ENCODE measurements at regions not wholly inside any gene's neighbourhood (a gene's known extent, or its start where the extent isn't known, plus 50 kb on each side); places are given as distances from the start of the nearest gene placed in this dataset.

DNA sequence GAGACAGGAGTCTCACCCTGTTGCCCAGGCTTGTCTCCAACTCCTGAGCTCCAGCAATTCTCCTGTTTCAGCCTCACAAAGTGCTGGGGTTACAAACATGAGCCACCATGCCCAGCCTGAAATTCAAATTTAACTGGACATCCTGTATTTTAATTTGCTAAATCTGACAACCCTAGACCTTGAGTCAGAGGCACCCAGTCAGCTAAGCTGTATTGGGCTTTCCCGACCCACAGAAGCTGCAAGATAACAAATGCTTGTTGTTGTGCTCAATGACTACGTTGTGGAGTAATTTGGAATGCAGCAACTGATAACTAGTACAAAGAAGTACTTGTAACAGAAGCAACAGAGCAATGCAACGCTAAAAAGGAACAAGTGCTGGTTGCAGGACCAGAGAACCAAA lies 533.1 kb downstream of the NTRK2 start:
- ChIA-PET POLR2A (no interaction called here), CTCF (ENCODE audit: unreplicated experiment) (no interaction called here)
- intact Hi-C loops (cut with micrococcal nuclease; ENCODE audit: unreplicated experiment), result no loop called here
- Histone ChIP-seq H3K36me3 (ENCODE audit: insufficient read depth, low read length) (no peaks in the 10 kb centered on the region), H3K4me3 (ENCODE audit: low read depth, low read length, poor library complexity, severe bottlenecking) (no peak overlapping the region), H2AFZ (ENCODE audit: low read length) (no peak overlapping the region), H3K27ac (ENCODE audit: low read depth, low read length, poor library complexity, severe bottlenecking) (no peak overlapping the region), H3K4me1 (ENCODE audit: insufficient read depth, low read length, poor library complexity, severe bottlenecking) (no peaks in the 10 kb centered on the region), H3K79me2 (ENCODE audit: insufficient read depth, low read depth, low read length) (no peaks in the 10 kb centered on the region), H3K4me2 (ENCODE audit: low read length) (no peak overlapping the region), H3K9me2 (ENCODE audit: insufficient read depth, low read length) (no peaks in the 10 kb centered on the region), H4K20me1 (ENCODE audit: insufficient read depth, low read length) (no peaks in the 10 kb centered on the region), H3K9me3 (ENCODE audit: low read length) (no peaks in the 10 kb centered on the region)
- no TSS peak for BruUV-seq (replicated peaks)
- TF ChIP-seq, protein P1, sequence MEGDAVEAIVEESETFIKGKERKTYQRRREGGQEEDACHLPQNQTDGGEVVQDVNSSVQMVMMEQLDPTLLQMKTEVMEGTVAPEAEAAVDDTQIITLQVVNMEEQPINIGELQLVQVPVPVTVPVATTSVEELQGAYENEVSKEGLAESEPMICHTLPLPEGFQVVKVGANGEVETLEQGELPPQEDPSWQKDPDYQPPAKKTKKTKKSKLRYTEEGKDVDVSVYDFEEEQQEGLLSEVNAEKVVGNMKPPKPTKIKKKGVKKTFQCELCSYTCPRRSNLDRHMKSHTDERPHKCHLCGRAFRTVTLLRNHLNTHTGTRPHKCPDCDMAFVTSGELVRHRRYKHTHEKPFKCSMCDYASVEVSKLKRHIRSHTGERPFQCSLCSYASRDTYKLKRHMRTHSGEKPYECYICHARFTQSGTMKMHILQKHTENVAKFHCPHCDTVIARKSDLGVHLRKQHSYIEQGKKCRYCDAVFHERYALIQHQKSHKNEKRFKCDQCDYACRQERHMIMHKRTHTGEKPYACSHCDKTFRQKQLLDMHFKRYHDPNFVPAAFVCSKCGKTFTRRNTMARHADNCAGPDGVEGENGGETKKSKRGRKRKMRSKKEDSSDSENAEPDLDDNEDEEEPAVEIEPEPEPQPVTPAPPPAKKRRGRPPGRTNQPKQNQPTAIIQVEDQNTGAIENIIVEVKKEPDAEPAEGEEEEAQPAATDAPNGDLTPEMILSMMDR (conservative IDR thresholded peaks at IDR 0.05; ENCODE audit: low read length), result no peak
- TF ChIP-seq EZH2phosphoT487 (IDR thresholded peaks at IDR 0.05; ENCODE audit: borderline replicate concordance, low read depth, low read length), result no peak
- DNase-seq (ENCODE audit: low spot score), result no peak

DNA sequence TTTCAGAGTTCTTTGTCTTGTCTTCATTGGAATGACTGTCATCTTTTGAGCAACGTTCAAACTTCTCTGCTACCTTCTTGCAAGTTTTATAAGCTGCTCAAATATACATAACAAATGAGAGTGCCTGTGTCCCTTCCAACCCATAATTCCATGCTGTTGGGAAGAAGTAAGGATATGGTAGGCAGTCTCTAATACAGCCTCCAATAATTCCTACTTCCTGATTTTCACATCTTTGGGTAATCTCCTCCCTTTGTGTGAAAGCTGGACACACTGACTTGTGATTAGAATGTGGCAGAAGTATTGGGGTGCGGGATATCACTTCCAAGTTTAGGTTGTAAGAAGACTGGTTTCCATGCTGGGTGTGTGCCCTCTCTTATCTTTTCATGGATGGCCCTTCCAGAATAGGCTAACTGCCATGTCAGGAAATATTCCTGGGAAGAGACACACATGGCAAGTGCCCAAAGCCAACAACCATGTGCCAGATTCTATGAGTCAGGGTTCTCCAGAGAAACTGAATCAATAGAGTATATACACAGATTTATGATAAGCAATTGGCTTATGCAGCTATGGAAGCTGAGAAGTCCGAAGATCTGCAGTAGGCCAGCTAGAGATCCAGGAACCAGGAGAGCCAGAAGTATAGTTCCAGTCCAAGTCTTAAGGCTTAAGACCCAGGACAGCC lies 531.3 kb downstream of the NTRK2 start:
- Histone ChIP-seq H3K27ac (ENCODE audit: low read depth, low read length, poor library complexity, severe bottlenecking) (no peak overlapping the region), H3K4me1 (ENCODE audit: insufficient read depth, low read length, poor library complexity, severe bottlenecking) (no peaks in the 10 kb centered on the region), H3K9me2 (ENCODE audit: insufficient read depth, low read length) (no peaks in the 10 kb centered on the region), H3K4me3 (ENCODE audit: low read depth, low read length, poor library complexity, severe bottlenecking) (no peak overlapping the region), H3K36me3 (ENCODE audit: insufficient read depth, low read length) (no peaks in the 10 kb centered on the region), H4K20me1 (ENCODE audit: insufficient read depth, low read length) (no peaks in the 10 kb centered on the region), H2AFZ (ENCODE audit: low read length) (no peak overlapping the region), H3K9me3 (ENCODE audit: low read length) (no peaks in the 10 kb centered on the region), H3K79me2 (ENCODE audit: insufficient read depth, low read depth, low read length) (no peaks in the 10 kb centered on the region), H3K4me2 (ENCODE audit: low read length) (no peak overlapping the region)
- no TSS peak for BruUV-seq (replicated peaks)
- intact Hi-C loops (cut with micrococcal nuclease; ENCODE audit: unreplicated experiment), result no loop called here
- TF ChIP-seq, protein P1 (conservative IDR thresholded peaks at IDR 0.05; ENCODE audit: low read length), result no peak
- TF ChIP-seq EZH2phosphoT487 (IDR thresholded peaks at IDR 0.05; ENCODE audit: borderline replicate concordance, low read depth, low read length), result no peak
- ChIA-PET CTCF (ENCODE audit: unreplicated experiment) (no interaction called here), POLR2A (interaction anchor here (0.5 kb wide), 1 partner anchor 391 kb away, joined by 3 read pairs; no protein-coding TSS in a partner anchor)
- no peak for DNase-seq (ENCODE audit: low spot score)

DNA sequence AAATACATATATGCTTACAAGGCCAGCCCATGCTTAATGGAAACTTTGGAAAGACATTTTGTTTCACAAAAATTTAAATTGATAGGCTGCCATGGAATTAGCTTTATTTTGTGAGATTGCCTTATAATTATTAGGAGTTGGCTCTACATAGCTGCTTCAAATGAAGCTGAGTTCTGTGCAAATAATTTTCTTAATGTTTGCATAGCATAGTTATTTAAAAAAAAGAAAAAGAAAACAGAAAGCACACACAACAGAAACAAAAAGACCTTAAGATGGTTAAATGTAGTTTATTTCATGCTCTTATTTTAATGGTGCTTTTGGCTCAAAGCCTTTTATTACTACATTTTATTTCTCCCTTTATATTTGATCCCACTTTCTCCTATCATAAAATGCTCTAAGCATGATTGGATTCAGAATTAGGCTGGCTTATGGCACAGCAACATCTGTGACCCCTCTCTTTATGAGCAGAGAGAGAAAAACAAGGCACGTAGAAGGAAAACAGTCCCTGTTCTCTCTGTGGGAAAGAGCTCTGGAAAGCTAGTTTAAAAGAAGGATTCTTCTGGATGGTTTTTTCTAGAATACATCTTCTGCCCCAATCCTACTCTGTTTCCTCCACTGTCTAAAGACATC lies 530.5 kb downstream of the NTRK2 start:
- Histone ChIP-seq H3K9me2 (ENCODE audit: insufficient read depth, low read length) (no peaks in the 10 kb centered on the region), H3K4me1 (ENCODE audit: insufficient read depth, low read length, poor library complexity, severe bottlenecking) (no peaks in the 10 kb centered on the region), H2AFZ (ENCODE audit: low read length) (no peak overlapping the region), H4K20me1 (ENCODE audit: insufficient read depth, low read length) (no peaks in the 10 kb centered on the region), H3K79me2 (ENCODE audit: insufficient read depth, low read depth, low read length) (no peaks in the 10 kb centered on the region), H3K4me3 (ENCODE audit: low read depth, low read length, poor library complexity, severe bottlenecking) (no peak overlapping the region), H3K4me2 (ENCODE audit: low read length) (no peak overlapping the region), H3K27ac (ENCODE audit: low read depth, low read length, poor library complexity, severe bottlenecking) (no peak overlapping the region), H3K9me3 (ENCODE audit: low read length) (no peaks in the 10 kb centered on the region), H3K36me3 (ENCODE audit: insufficient read depth, low read length) (no peaks in the 10 kb centered on the region)
- TF ChIP-seq, protein P1 (conservative IDR thresholded peaks at IDR 0.05; ENCODE audit: low read length), result no peak
- no peak for TF ChIP-seq EZH2phosphoT487 (IDR thresholded peaks at IDR 0.05; ENCODE audit: borderline replicate concordance, low read depth, low read length)
- ChIA-PET CTCF (ENCODE audit: unreplicated experiment) (no interaction called here), POLR2A (interaction anchor here (0.5 kb wide), 1 partner anchor 390 kb away, joined by 3 read pairs; no protein-coding TSS in a partner anchor)
- intact Hi-C loops (cut with micrococcal nuclease; ENCODE audit: unreplicated experiment), result no loop called here
- DNase-seq (ENCODE audit: low spot score), result no peak
- BruUV-seq (replicated peaks), result no TSS peak
